A673 (cell line): ENCODE measurements at regions not wholly inside any gene's neighbourhood (a gene's known extent, or its start where the extent isn't known, plus 50 kb on each side); places are given as distances from the start of the nearest gene placed in this dataset.

Experiments used
- BruUV-seq: library from RNA; stranded (reverse); fragments of 400-500 nt; replicated peaks from 2 replicates; lab custom pipeline; 2021; lab: Mats Ljungman, UMichigan
- CTCF ChIA-PET: fragments of 300-600 bp; sonication (Branson Sonifier 250); formaldehyde crosslinking; loops from one replicate; lab custom pipeline; 2022; ENCODE audit warnings: antibody characterized with exemption; lab: Charles Lee
- POLR2A ChIA-PET: fragments of 300-600 bp; sonication (Branson Sonifier 250); formaldehyde crosslinking; loops from one replicate; lab custom pipeline; 2022; ENCODE audit warnings: antibody characterized with exemption; ENCODE audit not compliant: low non-redundant PET; lab: Charles Lee
- DNase-seq: peaks from one replicate; pipeline ENCODE4 v3.0.0-alpha.2; 2015; ENCODE audit warnings: low spot score
- H3K27ac ChIP-seq: fragments of 200-600 bp; sonication (generic); 2 replicates; pipeline ENCODE4 v1.5.1; 2016; ENCODE audit warnings: mixed run types, low read depth, mild to moderate bottlenecking, mixed read lengths, antibody characterized with exemption, low read length; ENCODE audit not compliant: poor library complexity, severe bottlenecking
- H3K27me3 ChIP-seq: fragments of 200-600 bp; sonication (generic); replicated peaks from 2 replicates; pipeline ENCODE4 v1.6.1; 2017; ENCODE audit warnings: mixed run types, low read depth, mild to moderate bottlenecking, mixed read lengths, antibody characterized with exemption, low read length; ENCODE audit not compliant: insufficient read depth, poor library complexity
- H3K36me3 ChIP-seq: fragments of 200-600 bp; sonication (generic); 2 replicates; pipeline ENCODE4 v1.6.1; 2016; ENCODE audit warnings: mixed run types, mild to moderate bottlenecking, mixed read lengths, antibody characterized with exemption, low read length; ENCODE audit not compliant: insufficient read depth, poor library complexity, severe bottlenecking
- H3K4me1 ChIP-seq: fragments of 200-600 bp; sonication (generic); 2 replicates; pipeline ENCODE4 v1.6.1; 2017; ENCODE audit warnings: mixed run types, mild to moderate bottlenecking, mixed read lengths, antibody characterized with exemption, low read length; ENCODE audit not compliant: insufficient read depth, poor library complexity, severe bottlenecking
- H3K4me3 ChIP-seq: fragments of 200-600 bp; sonication (generic); 2 replicates; pipeline ENCODE4 v1.5.1; 2016; ENCODE audit warnings: low read depth, mixed run types, mild to moderate bottlenecking, mixed read lengths, low read length; ENCODE audit not compliant: poor library complexity, severe bottlenecking
- H3K9me3 ChIP-seq: fragments of 200-600 bp; sonication (generic); 2 replicates; pipeline ENCODE4 v1.6.1; 2016; ENCODE audit warnings: mixed run types, low read depth, mild to moderate bottlenecking, mixed read lengths, antibody characterized with exemption, low read length; ENCODE audit not compliant: poor library complexity, severe bottlenecking
- CTCF ChIP-seq: fragments of 300-800, 200-600 bp; sonication (generic); conservative IDR thresholded peaks from 2 replicates; pipeline ENCODE4 v1.5.1; 2017; ENCODE audit warnings: low read depth, mild to moderate bottlenecking, antibody characterized with exemption, low read length, moderate library complexity, mixed read lengths
- EZH2 ChIP-seq: fragments of 200-600 bp; sonication (generic); IDR thresholded peaks from 2 replicates; pipeline ENCODE4 v1.6.1; 2017; ENCODE audit warnings: borderline replicate concordance, low read depth, mild to moderate bottlenecking, mixed read lengths, antibody characterized with exemption, low read length; ENCODE audit not compliant: poor library complexity, severe bottlenecking
- intact Hi-C: fragments of 100-400 bp; cut with micrococcal nuclease; formaldehyde crosslinking; loops from one replicate; pipeline ENCODE4 v1.10.0; 2022; ENCODE audit not compliant: unreplicated experiment

GRCh38 chr1:38402230-38402815 lies 355.7 kb upstream of the POU3F1 start:
- TF ChIP-seq EZH2 = no peak
- TF ChIP-seq CTCF = no peak
- no peaks in the 10 kb centered on the region for H3K27me3 ChIP-seq
- intact Hi-C loops = no loop called here
- H3K4me3 ChIP-seq = no peak overlapping the region
- no peaks in the 10 kb centered on the region for H3K4me1 ChIP-seq
- no peaks in the 10 kb centered on the region for H3K36me3 ChIP-seq
- H3K27ac ChIP-seq = no peak overlapping the region
- DNase-seq = no peak
- BruUV-seq = no TSS peak
- ChIA-PET POLR2A (no interaction called here), CTCF (no interaction called here)
- peaks cover 13% of the 10 kb centered on the region for H3K9me3 ChIP-seq

- Histone ChIP-seq H3K36me3 (no peaks in the 10 kb centered on the region), H3K4me3 (no peak overlapping the region), H3K27me3 (no peaks in the 10 kb centered on the region), H3K9me3 (peaks cover 9% of the 10 kb centered on the region), H3K4me1 (no peaks in the 10 kb centered on the region), H3K27ac (no peak overlapping the region)
- TF ChIP-seq EZH2 = no peak
- CTCF ChIA-PET = no interaction called here
- no peak for DNase-seq
- intact Hi-C loops = no loop called here
- POLR2A ChIA-PET = interaction anchor here (0.7 kb wide), 1 partner anchor 366 kb away, joined by 3 read pairs; no protein-coding TSS in a partner anchor
- BruUV-seq = no TSS peak
Observed at GRCh38 chr1:38396606-38397005, 350.0 kb upstream of the POU3F1 start.

- no peak for DNase-seq
- Histone ChIP-seq H3K9me3 (peaks cover 9% of the 10 kb centered on the region), H3K4me3 (no peak overlapping the region), H3K27me3 (no peaks in the 10 kb centered on the region), H3K4me1 (no peaks in the 10 kb centered on the region), H3K27ac (no peak overlapping the region), H3K36me3 (no peaks in the 10 kb centered on the region)
- CTCF ChIA-PET = no interaction called here
- TF ChIP-seq EZH2 (no peak), CTCF (no peak)
- intact Hi-C loops = no loop called here
- BruUV-seq = no TSS peak
- POLR2A ChIA-PET = no interaction called here
Observed at GRCh38 chr1:38394303-38394702, 347.7 kb upstream of the POU3F1 start.

- no peak overlapping the region for H3K27ac ChIP-seq
- POLR2A ChIA-PET = interaction anchor here (0.6 kb wide), 1 partner anchor 12 kb away, joined by 3 read pairs; no protein-coding TSS in a partner anchor
- DNase-seq = no peak
- CTCF ChIA-PET = no interaction called here
- peaks cover 15% of the 10 kb centered on the region for H3K9me3 ChIP-seq
- TF ChIP-seq CTCF (no peak), EZH2 (no peak)
- no peaks in the 10 kb centered on the region for H3K36me3 ChIP-seq
- H3K27me3 ChIP-seq = no peaks in the 10 kb centered on the region
- no peak overlapping the region for H3K4me3 ChIP-seq
- BruUV-seq = no TSS peak
- intact Hi-C loops = no loop called here
- no peaks in the 10 kb centered on the region for H3K4me1 ChIP-seq
Observed at GRCh38 chr1:38392861-38393260, 346.3 kb upstream of the POU3F1 start.
